Prostate gland (tissue), 2 donors: ENCODE measurements at regions not wholly inside any gene's neighbourhood (a gene's known extent, or its start where the extent isn't known, plus 50 kb on each side); places are given as distances from the start of the nearest gene placed in this dataset.

ENCODE experiments used
- DNase-seq: peaks from one replicate; pipeline ENCODE4 v3.0.0-alpha.2; 2019; ENCODE audit warnings: low spot score
- H3K27ac ChIP-seq, 2 donors: fragments of 200-600 bp; sonication (generic); 2 replicates each; pipeline ENCODE4 v1.5.1; 2017 to 2019
- H3K27me3 ChIP-seq: fragments of 200-600 bp; sonication (generic); replicated peaks from 2 replicates; pipeline ENCODE4 v1.5.1; 2019; ENCODE audit not compliant: insufficient read depth
- H3K36me3 ChIP-seq, 2 donors: fragments of 200-600 bp; sonication (generic); 1 replicate in 1 of 2; 2 replicates in 1 of 2; pipeline versions ENCODE4 v1.5.1 to v1.8.1; 2017 to 2019
- H3K4me1 ChIP-seq: fragments of 200-600 bp; sonication (generic); replicated peaks from 2 replicates; pipeline ENCODE4 v1.5.1; 2019
- H3K4me3 ChIP-seq, 2 donors: fragments of 200-600 bp; sonication (generic); 2 replicates each; pipeline ENCODE4 v1.5.1; 2017 to 2019
- H3K9me3 ChIP-seq: fragments of 200-600 bp; sonication (generic); 2 replicates; pipeline ENCODE4 v1.5.1; 2017
- POLR2A ChIP-seq: fragments of 450-650 bp; IDR thresholded peaks from one replicate; pipeline ENCODE4 v1.6.1; 2016; ENCODE audit warnings: antibody characterized with exemption, mild to moderate bottlenecking
- POLR2AphosphoS5 ChIP-seq: sonication (generic); formaldehyde crosslinking; IDR thresholded peaks from one replicate; pipeline ENCODE4 v1.6.1; 2017; ENCODE audit warnings: antibody characterized with exemption
- WGBS: methylation state at CpG from one replicate; pipeline ENCODE4 v1.1.5; 2018; 5-methylcytosine and 5-hydroxymethylcytosine counted together
- intact Hi-C: fragments of 100-400 bp; cut with DNase I; formaldehyde crosslinking; loops from one replicate; pipeline ENCODE4 v1.14.2; 2022
- TF ChIP-seq, protein P1 (sequence below), 4 experiments: fragments of 200-600 bp in 2 of 4; fragments of 450-650 bp in 2 of 4; sonication (generic) in 2 of 4; IDR thresholded peaks; 1 replicate in 3 of 4; 2 replicates in 1 of 4; pipeline ENCODE4 v1.5.1; 2016 to 2019; ENCODE audit warnings: antibody characterized with exemption in 4 of 4, mild to moderate bottlenecking in 2 of 4, moderate library complexity in 2 of 4

- no peaks in the 10 kb centered on the region for H3K9me3 ChIP-seq
- 85% methylated on average over 2 of the region's 2 CpGs for WGBS
- intact Hi-C loops = no loop called here
- H3K4me1 ChIP-seq = no peaks in the 10 kb centered on the region
- no peak for DNase-seq
- no peak overlapping the region for H3K27ac ChIP-seq
- no peaks in the 10 kb centered on the region for H3K36me3 ChIP-seq
- no peaks in the 10 kb centered on the region for H3K27me3 ChIP-seq
- H3K4me3 ChIP-seq = no peak overlapping the region
- TF ChIP-seq POLR2AphosphoS5 (no peak), POLR2A (no peak)
- TF ChIP-seq, protein P1, sequence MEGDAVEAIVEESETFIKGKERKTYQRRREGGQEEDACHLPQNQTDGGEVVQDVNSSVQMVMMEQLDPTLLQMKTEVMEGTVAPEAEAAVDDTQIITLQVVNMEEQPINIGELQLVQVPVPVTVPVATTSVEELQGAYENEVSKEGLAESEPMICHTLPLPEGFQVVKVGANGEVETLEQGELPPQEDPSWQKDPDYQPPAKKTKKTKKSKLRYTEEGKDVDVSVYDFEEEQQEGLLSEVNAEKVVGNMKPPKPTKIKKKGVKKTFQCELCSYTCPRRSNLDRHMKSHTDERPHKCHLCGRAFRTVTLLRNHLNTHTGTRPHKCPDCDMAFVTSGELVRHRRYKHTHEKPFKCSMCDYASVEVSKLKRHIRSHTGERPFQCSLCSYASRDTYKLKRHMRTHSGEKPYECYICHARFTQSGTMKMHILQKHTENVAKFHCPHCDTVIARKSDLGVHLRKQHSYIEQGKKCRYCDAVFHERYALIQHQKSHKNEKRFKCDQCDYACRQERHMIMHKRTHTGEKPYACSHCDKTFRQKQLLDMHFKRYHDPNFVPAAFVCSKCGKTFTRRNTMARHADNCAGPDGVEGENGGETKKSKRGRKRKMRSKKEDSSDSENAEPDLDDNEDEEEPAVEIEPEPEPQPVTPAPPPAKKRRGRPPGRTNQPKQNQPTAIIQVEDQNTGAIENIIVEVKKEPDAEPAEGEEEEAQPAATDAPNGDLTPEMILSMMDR (IDR thresholded peaks at IDR 0.05) = no peak
Observed at GRCh38 chr6:105818505-105818904, 267.6 kb upstream of the PRDM1 start.

DNA sequence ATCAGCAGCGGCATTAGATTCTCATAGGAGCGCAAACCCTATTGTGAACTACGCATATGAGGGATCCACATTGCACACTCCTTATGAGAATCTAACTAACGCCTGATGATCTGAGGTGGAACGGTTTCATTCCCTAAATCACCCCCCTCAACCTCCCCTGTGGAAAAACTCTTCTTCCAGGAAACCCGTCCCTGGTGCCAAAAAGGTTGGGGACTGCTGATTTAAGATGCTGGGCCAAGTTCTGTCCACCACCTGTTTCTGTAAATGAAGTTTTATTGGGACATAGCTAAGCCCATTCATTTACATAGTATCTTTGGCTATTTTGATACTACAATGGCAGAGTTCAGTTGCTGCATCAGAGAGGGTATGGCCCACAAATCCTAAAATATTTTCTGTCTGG is 268.2 kb upstream of the PRDM1 start:
- H3K27ac ChIP-seq = no peak overlapping the region
- intact Hi-C loops = no loop called here
- H3K36me3 ChIP-seq = no peaks in the 10 kb centered on the region
- H3K27me3 ChIP-seq = no peaks in the 10 kb centered on the region
- no peaks in the 10 kb centered on the region for H3K9me3 ChIP-seq
- DNase-seq = no peak
- TF ChIP-seq, protein P1 (IDR thresholded peaks at IDR 0.05) = no peak
- no peak for TF ChIP-seq POLR2A
- TF ChIP-seq POLR2AphosphoS5 = no peak
- no peak overlapping the region for H3K4me3 ChIP-seq
- H3K4me1 ChIP-seq = no peaks in the 10 kb centered on the region
- 89% methylated on average over 6 of the region's 6 CpGs for WGBS

GRCh38 chr6:105817370-105817769 is 268.8 kb upstream of the PRDM1 start:
- Histone ChIP-seq H3K4me1 (no peaks in the 10 kb centered on the region), H3K36me3 (no peaks in the 10 kb centered on the region), H3K27ac (no peak overlapping the region), H3K27me3 (no peaks in the 10 kb centered on the region), H3K9me3 (no peaks in the 10 kb centered on the region), H3K4me3 (no peak overlapping the region)
- WGBS = 35% methylated on average over 8 of the region's 8 CpGs
- intact Hi-C loops = no loop called here
- DNase-seq = no peak
- TF ChIP-seq, protein P1 (IDR thresholded peaks at IDR 0.05) = no peak
- TF ChIP-seq POLR2A (no peak), POLR2AphosphoS5 (no peak)

DNA sequence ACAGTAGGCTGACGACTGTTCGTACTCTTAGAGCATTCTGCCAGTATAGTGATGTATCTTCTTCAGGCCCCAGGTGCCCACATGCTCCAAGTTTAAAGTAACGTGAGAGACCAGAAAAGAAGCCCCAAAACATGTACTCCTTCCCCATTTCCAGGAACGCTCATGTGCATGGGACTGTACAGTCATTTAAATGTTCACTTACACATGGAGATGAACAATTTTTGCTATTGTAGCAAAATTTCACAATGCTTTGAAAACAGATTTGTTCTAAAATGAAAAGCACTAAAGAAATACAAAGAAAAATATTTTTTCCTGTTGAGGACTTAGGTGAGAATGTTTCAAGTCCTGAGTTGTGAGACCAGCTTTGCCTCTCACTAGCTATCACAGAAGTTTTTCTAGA is 269.3 kb upstream of the PRDM1 start:
- no peaks in the 10 kb centered on the region for H3K36me3 ChIP-seq
- no peaks in the 10 kb centered on the region for H3K9me3 ChIP-seq
- H3K27me3 ChIP-seq = no peaks in the 10 kb centered on the region
- intact Hi-C loops = no loop called here
- no peak overlapping the region for H3K27ac ChIP-seq
- TF ChIP-seq, protein P1 (IDR thresholded peaks at IDR 0.05) = no peak
- TF ChIP-seq POLR2AphosphoS5 (no peak), POLR2A (no peak)
- 97% methylated on average over 4 of the region's 4 CpGs for WGBS
- no peak overlapping the region for H3K4me3 ChIP-seq
- H3K4me1 ChIP-seq = no peaks in the 10 kb centered on the region
- DNase-seq = no peak

DNA sequence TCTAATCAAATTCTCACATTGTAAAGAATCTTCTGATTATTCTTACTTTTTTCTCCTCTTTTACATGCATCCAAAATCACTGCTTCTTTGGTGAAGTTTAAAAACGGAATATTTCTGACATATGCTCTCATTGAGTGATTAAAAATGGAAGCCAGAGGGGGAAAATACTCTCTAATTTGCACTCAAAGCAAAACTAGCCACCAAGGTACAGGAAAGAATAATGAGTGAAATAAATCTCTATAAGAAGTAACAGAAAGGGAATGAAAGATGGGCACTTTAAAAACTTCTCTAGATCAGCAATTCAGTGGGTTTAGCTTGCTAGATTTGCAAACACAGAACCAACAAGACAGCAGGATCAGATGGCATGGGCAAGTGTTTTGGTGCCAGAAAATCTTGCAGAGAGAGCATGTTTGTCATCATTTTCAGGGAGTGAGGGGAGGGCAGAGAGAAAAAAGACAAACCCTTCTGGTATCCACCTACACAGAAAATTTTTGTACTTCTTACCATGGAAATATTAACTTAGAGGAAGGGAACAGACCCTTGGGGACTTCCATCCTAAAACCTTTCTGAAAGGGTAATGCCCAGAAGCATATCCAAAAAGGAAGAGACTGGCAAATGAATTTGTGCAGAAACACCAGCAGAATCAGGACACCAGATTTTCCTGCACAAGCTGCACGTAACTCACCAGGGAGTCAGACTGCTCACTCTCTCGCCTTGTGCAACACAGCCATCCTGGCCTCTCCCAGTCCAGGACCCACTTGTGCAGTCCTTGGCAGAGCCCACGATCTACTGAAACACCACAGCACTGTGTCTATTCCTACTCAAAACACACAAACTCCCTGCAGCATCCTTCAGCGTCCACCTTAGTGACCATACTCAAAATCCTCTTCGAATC is 270.2 kb upstream of the PRDM1 start:
- Histone ChIP-seq H3K27me3 (no peaks in the 10 kb centered on the region), H3K4me1 (no peaks in the 10 kb centered on the region), H3K4me3 (no peak overlapping the region), H3K36me3 (no peaks in the 10 kb centered on the region), H3K27ac (no peak overlapping the region), H3K9me3 (no peaks in the 10 kb centered on the region)
- TF ChIP-seq POLR2A = no peak
- TF ChIP-seq, protein P1 (IDR thresholded peaks at IDR 0.05) = no peak
- TF ChIP-seq POLR2AphosphoS5 = no peak
- no peak for DNase-seq
- WGBS = 92% methylated on average over 6 of the region's 6 CpGs
- intact Hi-C loops = no loop called here
